DOHH2 (cell line): ENCODE measurements at regions not wholly inside any gene's neighbourhood (a gene's known extent, or its start where the extent isn't known, plus 50 kb on each side); places are given as distances from the start of the nearest gene placed in this dataset.

Experiments used
- CTCF ChIP-seq: fragments of 200-600 bp; sonication (generic); IDR thresholded peaks from one replicate; pipeline ENCODE4 v1.5.1; 2014; ENCODE audit warnings: antibody characterized with exemption, mild to moderate bottlenecking, low read depth, low read length; ENCODE audit not compliant: poor library complexity, severe bottlenecking
- EZH2phosphoT487 ChIP-seq: fragments of 200-600 bp; sonication (generic); IDR thresholded peaks from 2 replicates; pipeline ENCODE4 v1.6.1; 2017; ENCODE audit warnings: borderline replicate concordance, mild to moderate bottlenecking, antibody characterized with exemption, low read length, moderate library complexity, mixed read lengths

GRCh38 chr2:238633426-238634328 is 206.9 kb downstream of the ASB1 start:
- no peak for TF ChIP-seq CTCF
- no peak for TF ChIP-seq EZH2phosphoT487
